PC-3 (cell line): ENCODE measurements at regions not wholly inside any gene's neighbourhood (a gene's known extent, or its start where the extent isn't known, plus 50 kb on each side); places are given as distances from the start of the nearest gene placed in this dataset.

ENCODE experiments used
- ATAC-seq: fragments of 200-7000 bp; cut with Tn5 transposase; 2 replicates; pipeline ENCODE4 v1.9.1; 2020; ENCODE audit warnings: mild to moderate bottlenecking, moderate library complexity
- BruUV-seq: library from RNA; stranded (reverse); fragments of 400-500 nt; replicated peaks from 2 replicates; lab custom pipeline; 2021; lab: Mats Ljungman, UMichigan
- CTCF ChIA-PET: fragments of 300-600 bp; sonication (Branson Sonifier 250); formaldehyde crosslinking; loops from one replicate; lab custom pipeline; 2022; ENCODE audit warnings: antibody characterized with exemption; lab: Charles Lee
- POLR2A ChIA-PET: fragments of 300-600 bp; sonication (Branson Sonifier 250); formaldehyde crosslinking; loops from one replicate; lab custom pipeline; 2022; ENCODE audit warnings: antibody characterized with exemption; ENCODE audit not compliant: unreplicated experiment; lab: Charles Lee
- DNase-seq: peaks from one replicate; pipeline ENCODE4 v3.0.0-alpha.2; 2015
- H2AFZ ChIP-seq: fragments of 300-600 bp; sonication (generic); 2 replicates; pipeline ENCODE4 v1.6.0; 2016; ENCODE audit warnings: antibody characterized with exemption, low read length
- H3F3A ChIP-seq: fragments of 300-600 bp; sonication (generic); one replicate; pipeline ENCODE4 v1.6.0; 2017; ENCODE audit warnings: antibody characterized with exemption, low read length, control low read depth, mild to moderate bottlenecking; ENCODE audit not compliant: unreplicated experiment
- H3K27ac ChIP-seq: fragments of 300-600 bp; sonication (generic); 2 replicates; pipeline ENCODE4 v1.5.1; 2016; ENCODE audit warnings: mild to moderate bottlenecking, low read length
- H3K27me3 ChIP-seq: fragments of 300-600 bp; sonication (generic); 2 replicates; pipeline ENCODE4 v1.6.1; 2016; ENCODE audit warnings: low read length, mixed read lengths
- H3K36me3 ChIP-seq: fragments of 300-600 bp; sonication (generic); 2 replicates; pipeline ENCODE4 v1.6.1; 2016; ENCODE audit warnings: low read depth, mixed run types, low read length, mixed read lengths
- H3K4me1 ChIP-seq: fragments of 300-600 bp; sonication (generic); 2 replicates; pipeline ENCODE4 v1.5.1; 2016; ENCODE audit warnings: low read length; ENCODE audit not compliant: insufficient read depth
- H3K4me2 ChIP-seq: fragments of 300-600 bp; sonication (generic); 2 replicates; pipeline ENCODE4 v1.6.0; 2016; ENCODE audit warnings: low read length
- H3K4me3 ChIP-seq: fragments of 300-600 bp; sonication (generic); 2 replicates; pipeline ENCODE4 v1.5.1; 2016; ENCODE audit warnings: mild to moderate bottlenecking, low read length, mixed read lengths
- H3K79me2 ChIP-seq: fragments of 300-600 bp; sonication (generic); 2 replicates; pipeline ENCODE4 v1.6.1; 2017; ENCODE audit warnings: low read length, mixed read lengths
- H3K9ac ChIP-seq: fragments of 300-600 bp; sonication (generic); 2 replicates; pipeline ENCODE4 v1.6.0; 2016; ENCODE audit warnings: mild to moderate bottlenecking, low read length
- H3K9me2 ChIP-seq: fragments of 300-600 bp; sonication (generic); replicated peaks from 2 replicates; pipeline ENCODE4 v1.6.1; 2016; ENCODE audit warnings: mixed run types, low read length, mixed read lengths
- H3K9me3 ChIP-seq: fragments of 300-600 bp; sonication (generic); 2 replicates; pipeline ENCODE4 v1.6.1; 2016; ENCODE audit warnings: low read length, mixed read lengths
- H4K20me1 ChIP-seq: fragments of 300-600 bp; sonication (generic); 2 replicates; pipeline ENCODE4 v1.6.1; 2016; ENCODE audit warnings: low read length, mixed read lengths
- EZH2 ChIP-seq: fragments of 300-600 bp; sonication (generic); IDR thresholded peaks from one replicate; pipeline ENCODE4 v1.6.1; 2017; ENCODE audit warnings: antibody characterized with exemption, mild to moderate bottlenecking, low read length; ENCODE audit not compliant: unreplicated experiment
- EZH2phosphoT487 ChIP-seq: fragments of 300-600 bp; sonication (generic); IDR thresholded peaks from 2 replicates; pipeline ENCODE4 v1.6.1; 2018; ENCODE audit warnings: mild to moderate bottlenecking, antibody characterized with exemption, low read length, borderline replicate concordance
- intact Hi-C: fragments of 100-400 bp; cut with micrococcal nuclease; formaldehyde crosslinking; loops from 2 replicates; pipeline ENCODE4 v1.9.0; 2023
- TF ChIP-seq, protein P1 (sequence below): fragments of 300-600 bp; sonication (generic); conservative IDR thresholded peaks from 2 replicates; pipeline ENCODE4 v1.5.1; 2017; ENCODE audit warnings: antibody characterized with exemption, low read depth, mild to moderate bottlenecking, low read length

DNA sequence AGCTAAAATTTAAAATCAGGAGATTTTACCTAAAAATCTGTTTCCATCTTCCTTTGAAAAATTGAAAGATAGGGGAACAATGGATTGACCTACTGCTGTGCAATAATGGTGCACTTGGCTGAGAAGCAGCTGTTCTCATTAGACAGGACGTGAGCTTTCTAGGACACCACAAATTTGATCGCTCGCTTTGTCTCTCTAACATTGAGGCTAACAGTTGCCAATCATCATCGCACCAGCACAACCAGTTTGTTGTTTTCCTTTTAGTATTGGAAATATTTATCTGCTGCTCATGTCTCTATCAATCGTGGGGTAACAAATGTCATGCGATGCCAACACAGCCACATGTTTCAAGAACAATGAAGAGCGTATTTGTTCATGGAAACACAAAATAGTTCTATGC is 228.8 kb upstream of the P2RY1 start:
- H3K9me3 ChIP-seq, result peaks cover 5% of the 10 kb centered on the region; the same call in 1 of the 2 replicates
- DNase-seq (no peak), ATAC-seq (no peak)
- H3K4me3 ChIP-seq, result no peak overlapping the region
- H3K9me2 ChIP-seq, result no peaks in the 10 kb centered on the region
- intact Hi-C loops, result no loop called here
- no peaks in the 10 kb centered on the region for H3K4me1 ChIP-seq
- H3K27ac ChIP-seq, result no peak overlapping the region
- no peaks in the 10 kb centered on the region for H4K20me1 ChIP-seq
- H3K79me2 ChIP-seq, result no peaks in the 10 kb centered on the region
- no peaks in the 10 kb centered on the region for H3F3A ChIP-seq
- no peak overlapping the region for H3K4me2 ChIP-seq
- no peak overlapping the region for H3K9ac ChIP-seq
- H3K36me3 ChIP-seq, result no peaks in the 10 kb centered on the region
- H2AFZ ChIP-seq, result no peak overlapping the region
- TF ChIP-seq, protein P1, sequence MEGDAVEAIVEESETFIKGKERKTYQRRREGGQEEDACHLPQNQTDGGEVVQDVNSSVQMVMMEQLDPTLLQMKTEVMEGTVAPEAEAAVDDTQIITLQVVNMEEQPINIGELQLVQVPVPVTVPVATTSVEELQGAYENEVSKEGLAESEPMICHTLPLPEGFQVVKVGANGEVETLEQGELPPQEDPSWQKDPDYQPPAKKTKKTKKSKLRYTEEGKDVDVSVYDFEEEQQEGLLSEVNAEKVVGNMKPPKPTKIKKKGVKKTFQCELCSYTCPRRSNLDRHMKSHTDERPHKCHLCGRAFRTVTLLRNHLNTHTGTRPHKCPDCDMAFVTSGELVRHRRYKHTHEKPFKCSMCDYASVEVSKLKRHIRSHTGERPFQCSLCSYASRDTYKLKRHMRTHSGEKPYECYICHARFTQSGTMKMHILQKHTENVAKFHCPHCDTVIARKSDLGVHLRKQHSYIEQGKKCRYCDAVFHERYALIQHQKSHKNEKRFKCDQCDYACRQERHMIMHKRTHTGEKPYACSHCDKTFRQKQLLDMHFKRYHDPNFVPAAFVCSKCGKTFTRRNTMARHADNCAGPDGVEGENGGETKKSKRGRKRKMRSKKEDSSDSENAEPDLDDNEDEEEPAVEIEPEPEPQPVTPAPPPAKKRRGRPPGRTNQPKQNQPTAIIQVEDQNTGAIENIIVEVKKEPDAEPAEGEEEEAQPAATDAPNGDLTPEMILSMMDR, result no peak
- no peak for TF ChIP-seq EZH2
- TF ChIP-seq EZH2phosphoT487, result no peak
- ChIA-PET CTCF (no interaction called here), POLR2A (no interaction called here)
- H3K27me3 ChIP-seq, result 0 out of 2 replicates have a peak, but pooled peaks cover 4% of the 10 kb centered on the region
- BruUV-seq, result no TSS peak

DNA sequence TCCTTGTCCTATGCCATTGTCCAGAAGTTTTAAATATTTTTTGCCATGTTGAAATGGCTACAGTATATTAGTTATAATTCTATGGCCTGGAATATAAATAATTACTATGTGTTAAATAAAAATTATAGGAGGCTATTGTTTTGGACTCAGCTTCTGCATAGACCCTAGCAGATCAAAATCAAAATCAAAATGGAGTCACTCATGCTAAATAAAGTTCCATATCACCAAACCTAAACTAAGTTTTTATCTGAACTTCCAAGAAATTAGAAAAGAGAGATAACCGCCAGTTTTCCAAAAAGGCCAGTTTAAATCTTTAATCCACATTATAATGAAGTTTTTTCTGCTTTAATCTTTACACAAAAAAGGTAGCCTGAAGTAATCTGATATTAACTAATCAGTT is 227.8 kb upstream of the P2RY1 start:
- ATAC-seq (no peak), DNase-seq (no peak)
- no TSS peak for BruUV-seq
- H3K4me2 ChIP-seq, result no peak overlapping the region
- no peaks in the 10 kb centered on the region for H4K20me1 ChIP-seq
- H2AFZ ChIP-seq, result no peak overlapping the region
- H3K36me3 ChIP-seq, result no peaks in the 10 kb centered on the region
- CTCF ChIA-PET, result no interaction called here
- intact Hi-C loops, result no loop called here
- no peak overlapping the region for H3K4me3 ChIP-seq
- H3K79me2 ChIP-seq, result no peaks in the 10 kb centered on the region
- H3K27ac ChIP-seq, result no peak overlapping the region
- POLR2A ChIA-PET, result no interaction called here
- H3K9me2 ChIP-seq, result no peaks in the 10 kb centered on the region
- no peaks in the 10 kb centered on the region for H3K4me1 ChIP-seq
- no peaks in the 10 kb centered on the region for H3F3A ChIP-seq
- H3K27me3 ChIP-seq, result 0 out of 2 replicates have a peak, but pooled peaks cover 4% of the 10 kb centered on the region
- no peak overlapping the region for H3K9ac ChIP-seq
- TF ChIP-seq EZH2phosphoT487 (no peak), EZH2 (no peak)
- TF ChIP-seq, protein P1, result no peak
- peaks cover 5% of the 10 kb centered on the region; the same call in 1 of the 2 replicates for H3K9me3 ChIP-seq

DNA sequence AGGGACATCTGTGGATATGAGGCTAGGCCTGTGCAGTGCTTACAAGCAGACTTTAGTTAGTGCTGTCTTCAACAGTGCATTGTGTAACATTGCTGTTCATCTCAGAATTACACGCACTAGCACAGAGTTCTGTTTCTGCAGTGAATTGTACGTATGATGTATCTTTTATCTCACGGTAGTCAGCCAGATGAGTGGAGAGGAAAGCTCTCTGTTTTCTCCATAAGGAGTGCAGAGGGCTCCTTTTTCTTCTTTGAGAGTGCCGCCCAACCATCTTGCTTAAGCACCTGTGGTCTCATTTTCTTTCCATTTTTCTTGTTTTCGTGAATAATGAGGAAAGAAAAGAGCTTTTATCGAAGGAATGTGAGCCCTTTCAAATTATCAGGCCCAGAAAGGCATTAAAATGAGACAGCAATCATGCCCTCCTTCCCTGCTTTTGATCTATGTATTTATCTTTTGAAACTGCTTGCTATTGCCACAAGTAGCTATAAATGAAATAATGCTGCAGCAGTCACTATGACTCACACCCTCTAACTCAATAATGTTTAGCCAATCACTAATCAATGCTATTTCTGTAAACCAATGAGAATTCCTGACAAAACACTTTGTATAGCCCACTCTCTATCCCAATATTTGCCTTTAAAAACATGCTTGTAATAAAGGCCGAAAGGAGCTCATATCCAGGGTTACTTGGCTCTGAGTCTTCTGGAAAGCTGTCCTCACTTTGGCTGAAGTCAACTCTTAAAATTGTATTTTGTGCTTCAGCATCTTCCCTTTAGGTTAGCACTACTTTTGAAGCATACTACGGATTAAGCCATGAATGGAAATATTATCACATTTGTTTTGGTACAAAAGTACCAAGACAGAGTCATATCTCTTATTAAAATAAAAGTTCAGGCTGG is 226.0 kb upstream of the P2RY1 start:
- intact Hi-C loops, result no loop called here
- no TSS peak for BruUV-seq
- Histone ChIP-seq H3K27me3 (0 out of 2 replicates have a peak, but pooled peaks cover 4% of the 10 kb centered on the region), H3K4me2 (no peak overlapping the region), H3K36me3 (no peaks in the 10 kb centered on the region), H3K9me3 (peaks cover 2% of the 10 kb centered on the region; the same call in 1 of the 2 replicates), H3K4me1 (no peaks in the 10 kb centered on the region), H3K9ac (no peak overlapping the region), H3K79me2 (no peaks in the 10 kb centered on the region), H3K9me2 (no peaks in the 10 kb centered on the region), H3K4me3 (no peak overlapping the region), H2AFZ (no peak overlapping the region), H3F3A (no peaks in the 10 kb centered on the region), H4K20me1 (no peaks in the 10 kb centered on the region), H3K27ac (no peak overlapping the region)
- ChIA-PET POLR2A (no interaction called here), CTCF (no interaction called here)
- no peak; the same call in 1 of the 2 replicates for ATAC-seq
- DNase-seq, result no peak
- no peak for TF ChIP-seq EZH2
- TF ChIP-seq, protein P1, result no peak
- no peak for TF ChIP-seq EZH2phosphoT487
